IPS DF 19.7 (cell line): ENCODE measurements at regions not wholly inside any gene's neighbourhood (a gene's known extent, or its start where the extent isn't known, plus 50 kb on each side); places are given as distances from the start of the nearest gene placed in this dataset.
"Not testable (repeated sequence)": the region's sequence is repeated elsewhere in the genome, so short reads cannot be mapped to it uniquely, and the experiment has no call there.

ENCODE experiments used
- DNase-seq: peaks from one replicate; pipeline ENCODE4 v3.0.0-alpha.2; 2013; ENCODE audit warnings: low read depth, low spot score

- DNase-seq: no peak
These were observed 235.7 kb downstream of the ENC1 start for GRCh38 chr5:74404574-74405508.

GRCh38 chr5:74403771-74404170 lies 236.8 kb downstream of the ENC1 start:
- DNase-seq: no peak

GRCh38 chr5:74402553-74402952 lies 238.0 kb downstream of the ENC1 start:
- DNase-seq: no peak

- DNase-seq: no peak
These were observed 238.6 kb downstream of the ENC1 start for GRCh38 chr5:74401946-74402320.

- no peak for DNase-seq
These were observed 239.1 kb downstream of the ENC1 start for GRCh38 chr5:74401281-74401945.

GRCh38 chr5:74400067-74400466 lies 240.5 kb downstream of the ENC1 start:
- no peak for DNase-seq

- DNase-seq: no peak
These were observed 243.5 kb downstream of the ENC1 start for GRCh38 chr5:74396913-74397622.

- DNase-seq: peak; percentile 83
These were observed 245.3 kb downstream of the ENC1 start for GRCh38 chr5:74394916-74395880.

- no peak for DNase-seq
These were observed 246.0 kb downstream of the ENC1 start for GRCh38 chr5:74394528-74394915.

- DNase-seq: no peak
These were observed 246.6 kb downstream of the ENC1 start for GRCh38 chr5:74393943-74394342.

GRCh38 chr5:74392711-74393351 lies 247.7 kb downstream of the ENC1 start:
- DNase-seq: no peak

- no peak for DNase-seq
These were observed 249.1 kb downstream of the ENC1 start for GRCh38 chr5:74391410-74391809.

- DNase-seq: no peak
These were observed 249.7 kb downstream of the ENC1 start for GRCh38 chr5:74390822-74391221.

- DNase-seq: no peak
These were observed 250.3 kb downstream of the ENC1 start for GRCh38 chr5:74390306-74390637.

GRCh38 chr5:74389531-74390305 lies 250.8 kb downstream of the ENC1 start:
- no peak for DNase-seq

GRCh38 chr5:74388411-74388810 lies 252.1 kb downstream of the ENC1 start:
- not testable (repeated sequence) for DNase-seq

- DNase-seq: no peak
These were observed 253.8 kb downstream of the ENC1 start for GRCh38 chr5:74386571-74387334.

- DNase-seq: no peak
These were observed 255.7 kb downstream of the ENC1 start for GRCh38 chr5:74384851-74385250.

- no peak for DNase-seq
These were observed 257.4 kb downstream of the ENC1 start for GRCh38 chr5:74382987-74383593.
